ENCODE measurements at regions not wholly inside any gene's neighbourhood (a gene's known extent, or its start where the extent isn't known, plus 50 kb on each side); places are given as distances from the start of the nearest gene placed in this dataset.

GRCh38 chr4:182062458-182062857 is 180.7 kb upstream of the TENM3 start:
- no peak for TF ChIP-seq CTCF (IDR thresholded peaks at IDR 0.05; ENCODE audit: borderline replicate concordance, extremely low read depth, low read length, poor library complexity, severe bottlenecking)
- TF ChIP-seq EZH2 (IDR thresholded peaks at IDR 0.05; ENCODE audit: borderline replicate concordance, low read depth, low read length, severe bottlenecking), result no peak
